SHP77 (cell line): ENCODE measurements at regions not wholly inside any gene's neighbourhood (a gene's known extent, or its start where the extent isn't known, plus 50 kb on each side); places are given as distances from the start of the nearest gene placed in this dataset.

Experiments
- DNase-seq, 2 experiments: peaks; one replicate each; lab custom pipeline; 2025; lab: John Stamatoyannopoulos, UW

DNA sequence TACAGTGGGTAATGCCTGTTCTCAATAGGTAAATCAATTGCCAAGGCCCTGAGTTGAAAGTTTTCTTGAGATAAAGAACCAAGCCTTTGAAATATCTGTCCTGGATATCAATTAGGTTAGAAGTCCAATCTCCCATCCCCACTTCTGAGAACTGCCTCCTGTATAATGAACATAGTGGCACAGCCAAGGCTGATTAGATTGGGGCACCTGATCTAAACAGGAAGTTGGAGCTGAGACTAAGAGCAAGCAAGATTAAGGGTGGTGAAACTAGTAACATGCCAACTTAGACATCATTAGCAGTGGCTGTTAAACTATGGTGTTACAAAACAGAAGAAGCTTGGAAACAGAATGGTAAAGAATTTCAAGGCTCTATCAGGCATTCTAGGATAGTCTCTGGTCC is 137.7 kb upstream of the TMEM108 start:
- DNase-seq: no peak

DNA sequence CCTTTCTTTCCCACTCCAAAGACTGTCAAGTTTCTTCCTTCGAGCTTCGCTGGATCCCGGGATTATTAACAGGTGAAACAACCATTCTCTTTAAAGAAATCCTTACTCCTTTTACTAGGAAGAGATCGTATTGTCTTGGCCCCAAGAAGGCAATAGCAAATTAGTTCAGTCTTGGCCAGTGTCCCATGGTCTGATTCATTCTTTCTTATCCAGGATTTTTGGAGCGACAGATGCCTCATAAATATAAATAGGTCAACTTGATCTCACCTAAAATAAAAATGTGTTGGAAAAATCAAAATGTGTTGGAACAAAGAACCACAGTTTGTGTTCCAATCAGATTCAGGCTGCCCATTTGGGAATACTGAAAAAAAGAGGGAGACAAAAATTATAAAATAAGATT is 140.1 kb upstream of the TMEM108 start:
- DNase-seq: no peak

DNA sequence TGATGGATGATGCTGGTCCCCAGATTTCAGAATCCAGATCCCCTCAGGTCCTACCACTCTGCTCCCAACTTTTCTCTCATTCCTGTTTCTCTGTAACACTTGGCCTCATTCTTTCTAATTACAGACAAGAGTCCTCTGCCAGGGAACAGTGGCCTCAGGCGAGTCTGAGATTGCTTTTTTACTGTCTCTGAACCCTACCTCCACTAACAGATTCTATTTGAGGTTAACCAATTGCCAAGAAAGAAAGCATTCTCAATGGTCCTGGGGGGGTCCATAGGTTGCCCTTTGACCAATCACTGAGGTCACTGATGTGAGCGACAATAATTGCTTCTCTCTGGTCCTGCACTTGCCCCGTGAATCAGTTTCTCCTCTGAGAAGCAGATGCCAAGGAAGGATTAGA is 145.2 kb upstream of the TMEM108 start:
- DNase-seq: no peak

DNA sequence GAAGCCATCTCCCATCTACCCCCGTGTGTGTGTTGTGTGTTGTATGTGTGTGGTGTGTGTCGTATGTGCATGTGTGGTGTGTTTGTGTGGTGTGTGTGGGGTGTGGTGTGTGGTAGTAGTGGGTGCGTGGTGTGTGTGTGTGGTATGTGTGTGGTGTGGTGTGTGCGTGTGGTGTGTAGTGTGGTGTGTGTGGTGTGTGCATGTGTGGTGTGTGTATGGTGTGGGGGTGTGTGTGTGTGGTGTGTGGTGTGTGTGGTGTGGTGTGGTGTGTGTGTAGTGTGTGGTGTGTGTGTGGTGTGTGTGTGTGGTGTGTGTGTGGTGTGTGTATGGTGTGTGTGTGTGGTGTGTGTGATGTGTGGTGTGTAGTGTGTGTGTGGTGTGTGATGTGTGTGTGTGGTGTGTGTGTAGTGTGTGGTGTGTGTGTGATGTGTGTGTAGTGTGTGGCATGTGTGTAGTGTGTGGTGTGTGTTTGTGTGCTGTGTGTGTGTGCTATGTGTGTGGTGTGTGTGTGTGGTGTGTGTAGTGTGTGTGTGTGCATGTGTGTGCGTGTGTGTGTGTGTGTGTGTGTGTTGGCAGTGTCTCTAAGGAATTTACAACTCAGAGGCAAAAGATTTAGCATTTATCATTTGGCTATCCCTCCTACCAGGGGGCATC is 156.3 kb upstream of the TMEM108 start:
- DNase-seq: no peak

DNA sequence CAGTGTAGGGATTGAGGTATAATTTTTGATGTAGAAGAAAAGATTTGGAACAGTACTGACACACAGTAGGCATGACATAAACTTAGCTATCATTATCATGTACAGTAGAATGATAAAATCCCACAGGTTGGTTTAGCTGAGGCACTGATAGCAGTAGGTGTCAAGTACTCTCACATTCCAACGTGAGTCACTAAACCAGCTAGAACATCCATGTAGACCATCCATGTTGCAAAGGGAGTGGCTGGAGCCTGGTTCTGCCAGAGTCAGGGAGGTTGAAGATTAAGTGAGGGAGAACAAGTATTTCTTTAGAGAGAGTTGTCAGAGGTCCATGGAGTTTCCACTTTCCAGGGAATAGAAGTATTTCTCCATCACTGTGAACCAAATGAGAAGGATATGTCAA is 157.2 kb upstream of the TMEM108 start:
- no peak for DNase-seq

DNA sequence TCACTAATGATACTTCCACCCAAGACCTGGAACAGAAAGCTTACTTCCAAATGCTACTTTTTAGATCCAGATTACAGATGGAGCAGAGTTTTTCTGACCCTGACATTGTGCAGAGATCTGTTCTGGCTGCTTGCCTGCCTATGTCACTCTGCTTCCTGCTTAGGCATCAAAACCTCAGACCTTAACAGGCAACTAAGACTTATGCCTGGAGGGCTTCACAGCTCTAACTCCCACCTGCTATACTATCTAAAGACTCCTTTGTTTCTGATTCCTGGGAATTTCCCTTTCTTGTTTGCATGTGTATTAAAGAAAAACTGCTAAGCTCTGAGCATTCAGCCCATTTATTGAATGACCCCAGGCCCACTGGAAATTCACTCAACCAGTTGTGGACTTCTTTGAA is 157.4 kb upstream of the NPHP3 start:
- no peak for DNase-seq

DNA sequence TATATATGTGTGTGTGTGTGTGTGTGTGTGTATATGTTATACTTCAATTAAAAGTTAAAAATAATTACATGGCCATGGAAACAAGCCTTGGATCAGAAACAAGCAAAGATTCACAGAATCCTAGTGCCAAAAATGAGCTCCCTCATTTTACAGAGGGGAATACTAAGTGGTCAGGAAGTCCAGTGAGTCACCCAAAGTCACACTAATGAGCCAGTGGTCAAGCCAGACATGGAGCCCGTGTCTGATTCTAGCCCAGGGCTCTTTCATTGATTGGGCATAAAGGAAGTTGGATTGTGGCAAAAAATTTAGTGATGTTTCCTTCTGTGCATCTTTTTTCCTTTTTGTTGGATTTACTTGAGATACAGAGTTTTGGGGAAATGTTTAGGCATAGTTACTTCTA is 152.5 kb upstream of the NPHP3 start:
- no peak for DNase-seq

DNA sequence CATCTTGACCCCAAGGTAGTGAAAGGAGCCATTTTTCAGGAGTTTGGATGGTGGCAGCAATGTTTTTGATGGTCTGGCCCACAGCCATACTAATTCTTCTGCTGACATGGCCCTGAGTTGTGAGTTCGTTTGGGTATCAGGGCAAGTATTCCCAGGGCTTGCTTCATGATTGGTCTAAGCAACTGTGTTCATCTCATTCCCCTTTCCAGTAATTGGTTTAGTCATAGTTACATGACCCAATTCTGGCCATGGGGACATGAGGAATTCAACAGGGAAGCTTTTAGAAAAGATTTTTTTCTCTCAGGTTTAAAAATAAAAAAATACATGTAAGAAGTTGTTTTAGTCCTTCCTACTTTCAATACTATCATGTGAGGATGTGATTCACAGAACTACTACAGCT is 150.5 kb upstream of the NPHP3 start:
- DNase-seq: no peak

DNA sequence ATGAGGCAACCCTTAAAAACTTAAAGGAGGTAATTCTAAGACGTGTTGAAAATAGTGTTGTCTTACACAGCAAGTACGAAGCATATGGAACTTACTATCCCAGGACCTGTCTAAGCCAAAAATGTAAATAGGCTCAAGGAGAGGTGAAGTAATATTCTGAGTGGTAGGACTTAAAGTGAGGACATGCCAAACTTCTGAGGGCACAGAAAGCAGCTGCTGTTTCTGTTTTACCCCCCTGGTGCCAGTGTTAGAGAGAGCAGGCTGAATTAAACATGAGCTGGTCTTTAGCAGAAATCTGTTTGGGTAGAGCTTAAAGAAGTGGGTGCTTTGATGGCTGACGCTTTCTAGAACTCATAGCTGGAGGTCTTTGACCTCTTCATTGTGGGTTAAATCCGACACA is 149.7 kb upstream of the NPHP3 start:
- DNase-seq: no peak

DNA sequence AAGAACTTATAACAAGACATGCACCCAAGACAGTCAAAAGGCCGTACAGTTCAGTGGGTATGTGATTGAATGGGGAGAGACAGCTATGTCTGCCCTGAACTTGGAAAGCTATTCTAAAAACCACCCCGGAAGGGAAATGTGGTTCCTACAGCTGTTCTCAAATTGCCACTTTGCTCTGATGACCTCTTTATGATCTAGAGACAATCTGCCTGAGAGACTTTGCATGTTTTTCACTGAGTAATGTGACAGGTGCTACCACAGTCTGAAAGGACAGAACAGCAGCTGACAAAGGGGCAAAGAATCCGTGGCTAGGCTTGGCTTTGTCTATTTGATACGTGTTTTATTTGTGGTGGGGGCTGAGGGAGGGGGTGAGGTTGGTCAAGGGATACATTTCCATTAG is 148.3 kb upstream of the NPHP3 start:
- peak; percentile 46 to 58 for DNase-seq

DNA sequence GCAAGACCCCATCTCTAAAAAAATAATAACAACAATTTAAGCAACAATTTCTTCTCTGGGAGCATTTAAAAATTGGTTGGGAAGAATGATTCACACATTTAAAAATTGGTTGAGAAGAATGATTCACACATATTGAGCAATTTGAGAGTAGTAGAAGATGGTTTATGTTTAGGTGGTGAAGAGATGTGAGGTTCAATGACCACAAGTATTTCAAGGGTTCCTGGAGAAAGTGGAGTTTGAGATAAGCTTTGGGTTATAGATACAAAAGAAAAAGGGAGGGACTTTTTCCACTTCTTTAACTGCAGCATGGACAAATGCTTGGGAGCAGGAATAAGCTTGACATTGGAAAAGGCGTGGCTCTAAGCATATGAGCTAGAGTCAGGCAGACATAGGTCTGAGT is 145.7 kb upstream of the NPHP3 start:
- DNase-seq: no peak

DNA sequence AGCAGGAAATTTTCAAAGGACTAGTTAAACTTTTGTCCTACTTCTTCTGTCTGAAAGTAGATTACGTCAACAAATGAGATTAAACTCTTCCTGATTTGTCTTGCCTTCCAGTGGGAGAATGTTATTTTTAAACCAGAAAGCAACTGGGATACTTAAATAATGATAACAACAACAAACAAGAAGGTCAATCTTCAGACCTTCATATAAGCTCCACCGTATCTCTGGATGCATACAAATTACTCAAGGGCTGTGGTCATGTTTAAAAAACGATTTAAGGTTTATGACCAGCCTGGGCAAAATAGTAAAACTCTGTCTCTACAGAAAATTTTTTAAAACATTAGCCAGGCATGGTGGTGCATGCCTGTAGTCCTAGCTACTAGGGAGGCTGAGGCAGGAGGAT is 145.3 kb upstream of the NPHP3 start:
- DNase-seq: no peak

DNA sequence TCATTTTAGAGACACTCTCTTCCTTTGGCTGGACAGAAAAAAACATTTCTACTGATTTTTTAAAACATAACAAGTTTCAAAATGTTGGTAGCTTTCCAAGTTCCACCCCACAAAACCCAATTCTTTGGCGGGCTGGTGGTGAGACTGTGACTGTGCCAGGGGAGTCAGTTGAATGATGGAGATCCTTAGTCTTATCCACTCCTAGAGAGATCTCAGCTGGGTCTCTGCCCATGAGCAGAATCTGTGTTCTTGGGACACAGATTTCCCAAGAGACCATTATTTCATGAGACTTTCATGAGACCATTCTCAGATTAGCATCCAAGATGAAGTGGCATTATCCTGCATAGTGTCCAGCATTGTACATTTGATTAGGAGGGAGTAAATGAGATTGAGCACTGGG is 135.1 kb upstream of the NPHP3 start:
- DNase-seq: no peak

DNA sequence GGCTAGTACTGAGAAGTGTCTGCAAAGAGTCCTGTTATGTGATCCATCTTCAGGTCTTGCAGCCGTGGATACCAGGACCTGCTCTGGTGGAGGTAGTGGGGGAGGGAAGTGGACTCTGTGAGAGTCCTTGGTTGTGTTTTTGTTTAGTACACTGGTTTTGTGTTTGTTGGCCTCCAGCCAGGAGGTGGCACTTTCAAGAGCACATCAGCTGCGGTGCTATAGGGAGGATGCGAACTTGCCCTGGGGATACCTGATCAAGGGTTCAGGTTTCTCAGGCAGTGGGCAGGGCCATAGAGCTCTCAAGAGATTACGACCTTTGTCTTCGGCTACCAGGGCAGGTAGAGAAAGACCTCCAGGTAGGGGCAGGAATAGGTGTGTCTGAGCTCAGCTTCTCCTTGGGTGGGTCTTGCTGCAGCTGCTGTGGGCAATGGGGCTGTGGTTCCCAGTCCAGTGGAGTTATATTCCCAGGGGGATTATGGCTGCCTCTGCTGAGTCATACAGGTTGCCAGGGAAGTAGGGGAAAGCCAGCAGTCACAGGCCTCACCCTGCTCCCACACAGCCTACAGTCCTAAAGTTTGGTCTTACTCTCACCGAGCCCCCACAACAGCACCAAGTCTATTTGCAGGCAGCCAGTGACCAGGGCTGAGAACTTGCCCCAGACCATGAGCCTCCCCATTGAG is 132.8 kb upstream of the NPHP3 start:
- no peak for DNase-seq

DNA sequence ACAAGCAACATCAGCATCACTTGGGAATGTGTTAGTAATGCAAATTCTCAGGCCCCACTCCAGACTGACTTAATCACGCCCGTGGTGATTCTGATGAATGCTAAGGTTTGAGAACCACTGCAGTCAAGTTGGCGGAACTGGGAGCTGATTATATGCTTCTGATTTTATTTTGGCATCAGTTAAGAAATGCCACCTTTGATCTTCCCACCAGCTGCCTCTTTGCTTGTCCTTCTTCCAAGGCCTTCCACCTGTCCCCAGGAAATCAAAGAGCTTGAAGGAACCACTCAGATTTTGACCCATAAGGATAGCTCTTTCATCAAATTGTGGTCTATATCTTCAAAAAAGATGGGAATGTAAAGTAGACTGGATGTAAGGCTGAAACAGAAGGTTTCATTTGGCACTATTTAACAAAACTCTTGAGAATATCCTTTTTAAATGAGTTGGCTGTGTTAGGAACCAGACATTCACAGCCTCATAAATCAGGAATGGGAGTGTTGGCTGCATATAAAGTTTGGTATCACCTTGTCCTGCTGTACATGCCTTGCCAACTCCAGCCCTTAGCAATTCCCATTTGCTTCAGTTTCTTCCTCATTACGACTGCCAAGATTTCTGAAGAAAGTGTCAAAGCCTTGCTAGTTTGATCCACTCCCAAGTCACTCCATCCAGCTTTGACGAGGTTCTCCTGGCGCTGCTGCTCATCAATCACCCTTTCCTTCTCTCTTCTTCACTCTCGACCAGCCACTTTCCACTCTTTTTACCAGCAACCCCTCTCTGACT is 125.8 kb upstream of the NPHP3 start:
- no peak for DNase-seq

DNA sequence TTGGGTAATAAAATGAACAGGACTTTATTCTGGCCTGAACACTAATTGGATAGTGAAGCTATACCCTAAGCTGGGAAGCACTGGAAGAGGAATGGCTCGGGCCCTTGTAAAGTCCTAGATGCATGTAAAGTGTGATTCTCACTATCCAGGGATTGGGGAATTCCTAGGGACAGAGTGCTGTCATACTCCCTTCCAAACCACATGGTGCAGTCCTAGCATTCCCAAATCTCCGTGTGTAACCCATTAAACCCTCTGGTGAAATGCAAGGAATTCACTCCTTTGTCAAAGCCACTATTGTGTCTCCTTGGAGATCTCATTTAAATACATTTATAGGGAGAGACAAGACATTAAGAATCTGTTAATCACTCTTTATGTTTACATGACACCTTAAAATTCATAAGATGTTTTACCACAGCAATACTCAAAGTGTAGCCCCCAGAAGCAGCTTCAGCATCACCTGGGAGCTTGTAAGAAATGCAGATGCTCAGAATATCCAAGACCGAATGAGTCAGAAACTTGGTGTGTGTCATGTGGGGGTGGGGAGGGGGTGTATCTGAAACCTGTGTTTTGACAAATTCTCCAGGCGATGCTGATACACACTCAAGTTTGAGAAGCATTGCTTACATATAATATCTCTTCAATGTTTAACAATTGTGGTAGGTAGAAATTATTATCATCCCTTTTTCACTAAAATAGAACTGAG is 121.8 kb upstream of the NPHP3 start:
- DNase-seq: no peak

DNA sequence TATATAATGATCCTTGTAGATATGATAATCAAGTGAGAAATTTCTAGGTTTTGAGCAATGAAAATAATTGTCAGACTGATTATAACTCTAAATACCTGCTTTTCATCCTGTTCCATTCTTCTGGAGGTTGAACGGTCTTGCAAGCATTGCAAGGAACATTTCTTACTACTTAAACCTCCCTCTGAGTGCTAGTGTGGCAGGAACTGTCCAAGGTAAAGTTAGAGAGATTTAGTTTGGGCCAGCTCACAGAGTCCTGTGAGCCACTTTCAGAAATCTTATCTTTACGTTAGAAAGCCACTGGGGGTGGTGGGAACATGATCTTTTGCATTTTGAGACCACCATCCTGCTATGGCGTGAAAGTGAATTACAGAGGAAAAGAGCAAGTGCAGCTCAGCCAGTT is 121.1 kb upstream of the NPHP3 start:
- no peak for DNase-seq

DNA sequence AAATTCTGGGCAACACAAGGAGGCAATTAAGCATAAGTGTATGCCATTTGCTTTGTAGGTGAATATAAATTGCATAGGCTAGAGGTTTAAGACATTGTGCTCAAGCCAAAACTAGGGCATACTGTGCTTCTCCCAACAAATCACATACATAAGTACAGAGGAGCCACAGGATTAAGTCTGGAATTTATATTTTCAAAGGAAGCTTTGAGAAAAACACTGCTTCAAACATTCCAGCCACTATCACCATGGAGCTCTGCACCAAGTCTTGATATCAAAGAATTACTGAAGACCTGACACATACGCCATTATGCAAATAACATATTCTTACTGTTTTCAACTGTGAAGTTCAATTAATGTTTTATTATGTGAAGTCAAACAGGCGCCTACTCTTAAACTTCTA is 119.4 kb upstream of the NPHP3 start:
- no peak for DNase-seq

DNA sequence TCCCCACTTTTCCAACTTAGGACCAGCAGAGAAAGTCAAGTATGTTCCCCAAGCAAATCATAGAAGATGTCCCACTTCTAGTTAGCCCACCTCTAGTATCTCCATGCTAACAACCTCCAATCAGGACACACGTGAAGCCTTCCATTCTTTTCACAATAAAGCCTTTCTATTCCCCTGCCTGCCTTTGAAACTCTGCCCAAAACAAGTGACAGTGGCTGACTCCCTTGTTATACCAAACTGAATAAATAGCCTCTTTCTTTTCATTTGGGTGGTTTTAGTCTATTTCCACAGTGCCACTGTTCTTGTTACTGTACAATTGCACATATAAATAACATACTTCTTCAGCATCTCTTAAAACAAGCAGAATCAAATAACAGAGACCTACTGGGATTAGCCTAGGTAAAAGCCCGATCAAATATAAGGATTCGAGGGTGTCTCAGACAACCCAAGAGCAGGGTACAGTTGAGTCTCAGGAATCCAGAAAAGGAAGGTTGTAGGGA is 118.0 kb upstream of the NPHP3 start:
- DNase-seq: no peak

DNA sequence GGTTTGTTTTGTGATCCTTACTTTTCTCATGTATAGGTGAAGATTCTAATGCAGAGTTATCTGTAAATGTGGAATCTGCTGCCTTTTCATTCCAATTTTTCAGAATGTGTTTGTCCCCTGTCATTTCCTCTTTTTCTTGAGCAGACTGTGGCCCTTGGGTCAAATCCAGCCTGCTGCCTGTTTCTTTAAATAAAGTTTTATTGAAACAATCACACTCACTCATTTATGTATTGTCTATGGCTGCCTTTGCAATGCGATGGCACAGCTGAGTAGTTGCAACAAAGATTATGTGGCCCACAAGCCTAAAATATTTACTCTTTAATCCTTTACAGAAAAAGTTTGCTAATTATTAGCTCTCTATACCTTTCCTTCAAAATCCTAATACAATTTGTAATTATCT is 116.3 kb upstream of the NPHP3 start:
- no peak for DNase-seq

DNA sequence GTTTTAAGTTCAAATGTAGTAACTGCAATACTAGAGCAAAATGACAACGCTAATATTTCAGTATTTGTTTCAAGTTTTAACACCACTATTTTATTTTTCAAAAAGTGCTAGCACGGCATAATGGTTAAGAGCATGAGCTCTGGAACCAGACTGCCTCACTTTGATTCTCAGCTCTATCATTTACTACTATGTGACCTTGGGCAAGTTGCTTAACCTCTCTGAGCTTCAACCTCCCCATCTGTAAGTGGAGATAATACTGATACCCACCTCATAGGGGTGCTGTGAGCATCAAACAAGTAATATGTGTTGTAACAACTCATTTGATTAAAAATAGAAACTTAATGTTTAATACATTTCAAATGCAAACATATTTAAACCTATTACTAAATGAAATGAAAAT is 115.4 kb upstream of the NPHP3 start:
- no peak for DNase-seq

DNA sequence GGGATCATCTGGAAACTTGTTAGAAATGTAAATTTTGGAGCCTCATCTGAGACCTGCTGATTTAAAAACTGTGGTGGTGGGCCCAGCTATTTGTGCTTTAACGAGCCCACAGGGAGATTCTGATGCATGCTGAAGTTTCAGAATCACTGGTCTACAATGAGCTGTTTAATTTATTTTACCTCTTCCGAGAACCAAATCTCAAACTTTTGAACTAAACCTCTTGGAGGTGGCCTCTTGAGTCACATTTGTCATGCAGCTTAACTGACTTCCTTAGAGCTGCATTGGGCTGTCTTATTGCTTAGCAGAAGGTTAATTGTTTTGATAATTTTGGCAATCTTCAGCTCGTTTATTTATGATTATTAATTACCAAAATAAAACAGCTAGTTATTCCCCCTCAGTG is 112.1 kb upstream of the NPHP3 start:
- DNase-seq: no peak

DNA sequence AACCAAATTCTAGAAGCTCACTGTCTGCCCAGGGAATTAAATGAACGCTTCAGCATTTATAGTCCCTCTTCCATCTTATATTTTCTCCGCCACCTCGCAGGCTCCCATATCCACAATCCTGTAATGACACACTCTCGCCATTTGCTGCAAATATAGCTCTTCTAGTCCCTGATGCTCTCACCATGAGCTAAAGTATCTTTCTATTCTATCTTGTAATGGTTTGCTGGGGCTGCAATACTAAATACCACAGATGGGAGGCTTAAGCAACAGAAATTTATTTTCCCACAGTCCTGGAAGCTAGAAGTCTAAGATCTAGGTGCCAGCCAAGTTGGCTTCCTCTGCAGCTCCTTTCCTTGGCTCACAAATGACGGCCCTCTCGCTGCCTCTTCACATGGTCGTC is 106.9 kb upstream of the NPHP3 start:
- DNase-seq: no peak
